Activated CD8-positive, alpha-beta memory T cell treated with anti-CD3 and anti-CD28 coated beads, Interleukin-2, amount 50 U/mL, for 4 hours (primary cell): ENCODE measurements at regions not wholly inside any gene's neighbourhood (a gene's known extent, or its start where the extent isn't known, plus 50 kb on each side); places are given as distances from the start of the nearest gene placed in this dataset.
"Not testable (repeated sequence)": the region's sequence is repeated elsewhere in the genome, so short reads cannot be mapped to it uniquely, and the experiment has no call there.

ENCODE experiments used
- DNase-seq: peaks from one replicate; pipeline ENCODE4 v3.0.0-alpha.2; 2020

DNA sequence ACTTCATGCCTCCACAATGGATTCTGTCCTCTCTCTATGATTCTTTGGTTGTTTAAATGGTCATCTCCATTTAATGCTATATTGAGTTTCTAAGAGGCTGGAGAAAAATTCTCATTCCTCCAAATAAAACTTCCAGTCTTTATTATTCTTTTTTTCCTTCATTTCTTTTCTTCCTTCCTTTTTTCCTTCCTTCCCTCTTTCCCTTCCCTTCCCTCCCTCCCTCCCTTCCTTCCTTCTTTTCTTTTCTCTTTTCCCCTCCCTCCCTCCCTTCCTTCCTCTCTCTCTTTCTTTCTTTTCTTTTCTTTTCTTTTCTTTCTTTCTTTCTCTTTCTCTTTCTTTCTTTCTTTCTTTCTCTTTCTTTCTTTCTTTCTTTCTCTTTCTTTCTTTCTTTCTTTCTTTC, 386.1 kb upstream of the PROX1 start:
- not testable (repeated sequence) for DNase-seq

DNA sequence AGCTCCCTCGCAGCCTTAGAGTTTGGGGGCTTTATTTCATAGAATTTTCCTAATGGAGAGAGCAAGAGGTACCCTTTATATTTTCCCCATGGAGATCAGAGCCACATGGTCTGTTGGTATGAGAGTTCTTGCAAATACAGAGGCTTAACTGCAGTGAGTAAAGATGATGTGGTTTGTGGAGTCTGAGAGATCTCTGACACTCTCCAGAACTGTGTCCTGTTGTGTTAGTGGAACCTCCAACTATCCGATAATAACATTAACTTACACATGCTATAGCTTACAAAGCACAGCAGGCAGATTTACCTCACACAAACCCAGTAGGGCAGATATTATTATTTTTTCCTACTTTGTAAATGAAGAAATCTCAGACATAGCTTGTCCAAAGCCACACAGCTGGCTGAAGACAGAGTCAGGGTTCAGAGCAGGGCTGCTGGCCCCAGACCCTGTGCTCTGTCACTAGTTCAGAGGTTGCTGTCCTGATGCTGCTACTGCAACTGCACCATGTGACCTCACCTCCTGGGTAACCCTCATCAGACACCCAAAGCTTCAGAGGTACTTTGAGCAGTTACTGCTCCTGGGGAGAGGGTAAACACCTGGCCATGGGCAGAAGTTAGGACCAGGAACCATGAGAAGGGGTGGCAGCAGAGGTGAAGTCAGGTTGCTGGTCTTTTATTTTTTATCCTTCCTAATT, 384.8 kb upstream of the PROX1 start:
- no peak for DNase-seq

DNA sequence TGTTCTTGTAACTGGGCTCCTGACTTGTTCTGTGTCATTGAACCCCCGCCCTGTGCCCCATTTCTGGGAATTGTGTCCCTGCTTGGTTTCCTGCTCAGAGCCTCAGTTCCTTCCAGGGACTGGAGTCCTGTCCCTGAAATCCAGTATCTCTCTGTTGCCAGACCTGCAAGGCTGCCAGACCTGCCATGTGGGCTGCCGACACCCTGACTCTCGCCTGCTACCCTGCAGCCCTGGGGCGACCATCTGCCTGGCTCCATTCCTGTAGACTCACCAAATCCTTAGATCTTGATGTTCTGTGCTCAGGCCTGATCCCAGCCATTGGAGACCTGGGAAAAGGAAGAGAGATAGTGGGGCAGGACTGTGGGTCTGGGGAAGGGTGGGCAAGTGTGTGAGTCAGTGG, 383.3 kb upstream of the PROX1 start:
- no peak for DNase-seq

DNA sequence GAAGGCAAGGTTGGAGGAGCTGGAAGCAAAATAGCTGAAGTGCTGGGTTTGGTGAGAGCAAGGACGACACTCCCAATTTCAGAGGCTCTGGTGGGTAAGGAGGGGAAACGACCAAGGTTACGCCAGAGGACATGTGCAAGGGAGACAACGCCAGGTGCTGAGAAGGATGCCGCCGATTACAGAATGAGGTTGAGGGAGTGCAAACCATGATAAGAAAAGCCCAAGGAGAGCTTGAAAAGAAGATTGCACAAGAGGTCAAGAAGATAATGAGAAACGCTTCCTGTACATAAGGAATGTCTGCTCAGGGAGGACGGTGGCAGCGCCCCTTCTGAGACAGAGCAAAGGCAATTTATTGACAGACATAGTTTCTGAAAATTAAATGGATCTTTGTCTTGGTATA, 382.0 kb upstream of the PROX1 start:
- DNase-seq = no peak

DNA sequence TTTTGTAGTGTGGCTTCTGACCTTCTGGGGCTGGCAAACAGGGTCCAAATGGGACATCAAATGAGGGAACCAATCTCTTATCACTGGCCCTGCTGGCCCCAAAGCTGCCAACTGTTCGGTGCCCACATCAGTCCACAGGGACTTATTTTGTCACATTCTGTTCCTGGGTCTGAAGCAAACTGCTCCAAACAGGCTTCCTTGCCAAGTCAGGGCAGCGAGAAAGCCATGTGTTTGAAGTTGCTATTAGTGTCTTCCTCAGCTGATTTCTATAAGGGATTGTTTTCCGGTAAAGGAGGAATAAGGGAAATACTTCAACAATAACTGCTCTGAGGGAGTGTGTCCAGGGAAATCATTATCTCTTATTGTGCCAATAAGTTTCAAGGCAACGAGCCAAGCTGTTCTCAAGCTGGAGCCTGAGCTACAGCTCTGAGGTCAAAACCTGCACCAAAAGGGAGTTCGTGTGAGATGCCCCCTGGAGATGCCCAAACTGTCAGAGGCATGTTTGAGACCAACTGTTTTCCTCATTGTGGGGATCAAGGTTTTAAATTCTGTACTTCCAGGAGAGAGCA, 381.4 kb upstream of the PROX1 start:
- DNase-seq = no peak

DNA sequence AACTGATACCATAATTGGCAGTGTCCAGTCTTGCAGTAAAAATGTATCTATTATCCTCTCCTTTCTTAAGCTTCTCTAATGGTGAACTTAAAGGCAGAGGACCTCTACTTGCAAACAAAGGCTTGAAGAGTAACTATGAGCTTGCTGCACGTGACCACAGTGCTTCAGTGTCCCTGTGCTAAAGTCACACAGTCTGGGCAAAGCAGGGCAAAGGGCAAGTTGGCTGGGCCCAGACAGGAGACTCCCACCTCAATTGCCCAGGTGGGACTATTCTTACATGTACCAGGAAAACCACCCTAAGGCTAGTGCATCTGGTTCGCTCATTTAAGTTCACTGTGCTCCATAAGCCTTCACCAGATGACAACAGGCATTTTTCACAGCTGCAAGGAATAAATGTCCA, 374.2 kb upstream of the PROX1 start:
- no peak for DNase-seq

DNA sequence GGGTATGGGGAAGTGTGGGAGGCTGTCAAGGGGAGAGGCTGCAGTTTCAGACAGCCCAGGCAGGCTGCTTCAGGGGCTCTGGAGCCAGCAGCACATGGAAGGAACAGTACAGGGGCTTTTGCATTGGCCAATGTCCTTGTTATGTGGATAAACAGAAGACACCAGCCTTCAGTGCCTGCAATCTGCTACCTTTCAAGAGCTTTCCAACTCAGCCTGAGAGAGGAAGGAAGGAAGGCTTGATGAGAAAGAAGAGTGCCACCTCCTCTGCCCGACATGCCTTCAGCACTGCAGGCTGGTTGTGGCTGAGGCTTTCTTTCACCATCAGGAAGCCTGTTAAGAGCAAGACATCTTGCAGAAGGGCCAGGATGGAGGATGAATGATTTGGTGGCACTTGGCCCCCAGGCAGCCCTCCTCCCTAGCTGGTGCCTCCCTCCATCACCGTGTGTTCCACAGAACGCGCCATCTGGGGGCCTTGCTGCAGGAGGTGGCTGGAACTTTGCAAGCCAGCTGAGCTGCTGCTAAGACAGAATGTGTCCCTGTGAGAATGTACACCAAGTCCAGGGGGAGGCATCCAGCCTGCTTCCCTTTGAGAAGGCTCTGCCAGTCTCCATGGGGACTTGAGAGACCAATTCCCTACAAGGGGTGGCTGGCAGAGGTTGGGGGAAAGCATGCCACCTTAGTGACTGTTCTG, 372.4 kb upstream of the PROX1 start:
- DNase-seq = no peak

DNA sequence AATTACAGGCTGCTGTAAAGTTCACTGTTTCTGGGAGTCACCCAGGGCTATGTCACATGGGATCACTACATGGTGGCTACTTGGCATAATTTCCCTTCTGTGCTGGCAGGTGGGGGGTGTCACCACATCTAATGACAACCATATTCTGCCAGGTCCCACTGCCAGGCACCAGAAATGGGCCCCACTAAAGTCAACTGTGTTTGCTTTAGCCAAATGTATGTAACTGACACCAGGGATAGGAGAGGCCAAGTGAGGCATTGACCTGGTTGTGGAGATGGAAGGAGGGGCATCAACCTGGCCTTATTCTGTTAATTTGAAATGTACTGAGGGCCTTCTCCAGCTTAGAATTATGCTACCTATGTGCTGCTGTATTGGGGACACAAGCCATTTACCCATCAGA, 370.6 kb upstream of the PROX1 start:
- DNase-seq = no peak

DNA sequence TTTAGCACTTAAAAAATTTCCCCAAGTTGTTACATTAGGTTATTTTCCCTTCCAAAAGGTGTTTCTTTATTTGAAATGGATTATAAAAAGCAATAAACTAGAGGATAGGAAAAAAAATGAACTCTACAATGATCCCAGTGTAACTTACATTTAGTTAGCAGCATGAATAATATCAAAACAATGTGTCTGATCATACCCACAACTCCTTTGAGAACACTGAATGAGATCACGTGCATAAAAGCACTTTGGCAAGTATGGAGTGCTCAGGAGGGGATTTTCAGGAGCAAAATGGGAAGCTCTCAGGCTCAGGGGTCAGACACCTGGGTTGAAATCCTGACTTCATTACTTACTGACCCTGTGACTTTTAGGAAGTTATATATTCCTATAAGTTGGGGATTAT, 369.7 kb upstream of the PROX1 start:
- no peak for DNase-seq

DNA sequence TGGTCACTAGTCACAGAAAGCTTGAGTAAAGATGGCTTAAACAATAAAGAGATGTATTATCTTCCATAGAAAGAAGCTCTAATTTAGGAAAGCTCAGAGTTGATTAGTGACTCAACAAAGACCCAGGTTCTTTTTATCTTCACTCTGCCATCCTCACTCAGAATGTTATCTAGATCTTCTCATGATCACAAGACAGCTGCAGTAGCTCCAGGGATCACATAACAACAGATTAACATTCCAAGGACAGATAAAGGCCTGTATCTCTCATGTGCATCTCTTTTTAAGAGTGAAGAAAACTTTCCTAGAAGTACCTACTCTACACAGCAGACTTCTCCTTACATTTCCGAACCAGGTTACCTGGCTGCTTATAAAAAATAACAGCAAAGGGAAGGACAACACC, 368.7 kb upstream of the PROX1 start:
- DNase-seq = no peak

DNA sequence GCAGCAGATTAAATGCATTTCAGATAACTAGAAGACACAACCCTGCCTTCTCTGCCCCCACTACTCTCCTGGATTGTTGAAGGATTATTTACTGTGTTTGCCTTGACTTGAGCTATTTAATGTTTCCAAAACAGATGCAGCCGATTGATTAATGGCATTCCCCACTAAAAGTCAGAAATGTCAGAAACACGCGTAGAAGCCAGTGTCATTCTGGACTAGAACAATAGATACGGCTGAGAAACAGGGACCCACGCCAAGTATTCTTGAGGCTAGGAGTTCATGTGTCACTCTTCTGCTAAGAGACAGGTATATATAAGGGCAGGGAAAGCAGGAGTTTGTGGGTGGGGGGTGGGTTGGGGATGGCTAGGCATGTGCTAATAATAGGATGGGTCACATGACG, 366.7 kb upstream of the PROX1 start:
- DNase-seq = no peak

DNA sequence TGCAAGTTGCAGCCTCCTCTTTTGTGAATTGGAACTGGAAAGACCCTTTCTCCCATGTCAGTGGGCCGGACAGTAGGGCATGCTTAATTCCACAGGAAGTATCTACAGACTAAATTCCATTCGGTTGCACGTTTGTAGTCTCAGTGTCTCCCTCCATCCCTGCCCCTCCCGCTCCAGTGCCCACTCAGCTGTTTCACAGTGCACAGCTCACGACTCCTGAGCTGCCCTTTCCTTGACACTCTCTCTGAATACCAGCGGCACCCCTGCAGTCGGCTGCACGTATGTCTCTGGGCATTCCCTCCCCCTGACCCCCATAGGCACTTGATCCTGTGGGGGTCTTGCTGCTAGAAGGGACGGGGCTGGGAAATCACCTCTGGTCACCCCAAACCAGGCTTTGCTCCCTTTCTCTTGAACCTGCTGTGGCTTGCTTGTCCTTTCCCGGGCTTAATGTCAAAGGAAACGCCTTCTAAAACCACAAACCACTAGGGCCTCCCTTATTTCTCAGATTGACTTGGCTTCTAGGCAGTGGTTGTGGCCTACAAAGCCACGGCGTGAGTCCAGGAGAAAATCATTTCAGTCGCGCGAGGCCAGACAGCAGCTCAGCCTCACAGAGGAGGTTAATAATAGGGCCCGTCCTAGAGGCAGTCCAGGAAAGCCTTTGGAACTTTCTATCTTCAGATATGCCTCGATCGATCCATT, 365.3 kb upstream of the PROX1 start:
- no peak for DNase-seq

DNA sequence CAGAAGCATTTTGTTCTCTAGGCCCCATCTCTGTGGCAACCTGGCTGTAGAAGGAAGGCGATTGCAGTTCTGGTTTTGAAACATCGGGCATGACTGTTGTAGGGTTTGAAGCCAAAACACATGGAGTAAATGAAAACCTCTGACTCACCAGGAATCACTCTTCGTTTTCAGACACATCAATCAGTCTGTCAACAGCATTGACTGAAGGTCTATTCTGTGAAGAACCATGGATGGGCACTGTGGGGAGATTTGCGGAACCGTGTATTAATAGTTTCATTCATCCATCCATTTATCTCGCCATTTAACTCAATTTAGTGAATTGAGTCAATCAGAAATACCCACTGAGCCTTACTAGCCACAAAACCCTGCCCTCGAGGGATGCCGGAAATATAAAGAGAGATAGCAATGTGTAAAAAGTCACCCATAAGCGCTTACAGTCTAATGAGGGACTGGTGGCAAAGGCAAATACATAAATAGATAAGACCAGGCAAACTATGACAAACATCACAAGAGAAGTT, 364.6 kb upstream of the PROX1 start:
- no peak for DNase-seq

DNA sequence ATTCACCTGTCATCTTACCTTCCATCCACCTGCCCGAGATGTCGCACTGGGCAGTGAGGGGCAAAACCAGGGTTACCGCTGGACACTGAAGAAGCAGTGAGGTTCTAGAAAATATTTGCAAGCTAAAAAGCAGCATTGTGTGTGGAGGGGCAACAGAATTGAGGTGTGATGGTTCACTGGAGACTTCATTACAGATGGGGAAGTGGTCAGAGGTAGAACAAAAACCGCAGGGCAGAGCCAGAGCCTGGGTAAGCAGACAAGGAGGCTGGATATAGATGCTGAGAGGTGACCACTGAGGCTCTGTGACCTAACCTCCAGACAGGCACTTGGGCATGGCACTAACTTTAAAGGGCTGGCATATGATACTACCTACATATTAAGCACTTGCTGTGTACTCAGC, 363.9 kb upstream of the PROX1 start:
- DNase-seq = no peak

DNA sequence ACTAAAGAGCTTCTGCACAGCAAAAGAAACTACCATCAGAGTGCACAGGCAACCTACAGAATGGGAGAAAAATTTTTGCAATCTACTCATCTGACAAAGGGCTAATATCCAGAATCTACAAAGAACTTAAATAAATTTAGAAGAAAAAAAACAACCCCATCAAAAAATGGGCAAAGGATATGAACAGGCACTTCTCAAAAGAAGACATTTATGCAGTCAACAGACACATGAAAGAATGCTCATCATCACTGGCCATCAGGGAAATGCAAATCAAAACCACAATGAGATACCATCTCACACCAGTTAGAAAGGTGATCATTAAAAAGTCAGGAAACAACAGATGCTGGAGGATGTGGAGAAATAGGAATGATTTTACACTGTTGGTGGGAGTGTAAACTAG, 351.0 kb upstream of the PROX1 start:
- not testable (repeated sequence) for DNase-seq

DNA sequence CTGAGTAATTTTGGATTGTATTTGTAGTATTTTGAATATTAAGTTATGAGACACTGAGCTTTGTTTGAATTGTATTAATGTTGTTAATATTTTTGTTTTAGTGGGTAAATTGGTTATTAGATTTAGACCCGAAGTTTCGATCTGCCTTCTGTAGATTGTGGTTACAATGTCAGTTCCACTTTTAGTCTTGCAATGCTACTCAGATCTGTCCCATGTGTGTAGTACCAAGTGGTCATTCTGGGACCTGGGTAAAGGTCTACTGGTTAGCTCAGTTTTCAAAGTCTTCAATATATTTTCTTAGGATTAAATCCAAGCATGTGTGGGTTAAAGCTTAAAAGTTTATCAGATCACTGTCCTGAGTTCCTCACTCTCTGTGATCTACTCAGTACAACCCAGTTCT, 346.5 kb upstream of the PROX1 start:
- DNase-seq = no peak

DNA sequence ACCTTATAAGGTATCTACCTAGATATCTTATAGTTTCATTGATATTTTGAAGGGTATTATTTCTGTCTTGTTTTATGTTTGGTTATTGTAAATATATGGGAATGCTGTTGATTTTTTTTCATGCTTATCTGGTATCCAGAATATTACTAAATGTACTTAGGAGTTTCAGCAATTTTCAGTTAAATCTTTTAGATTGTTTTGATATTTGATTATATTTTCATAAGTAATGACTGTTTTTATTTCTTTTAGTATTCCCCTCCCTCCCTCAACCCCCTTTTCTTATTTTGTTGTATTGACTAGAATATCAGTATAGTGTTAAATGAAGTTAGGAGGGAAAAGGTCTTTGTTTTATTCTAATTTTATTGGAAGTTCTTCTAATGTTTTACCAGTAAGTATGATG, 344.4 kb upstream of the PROX1 start:
- DNase-seq = no peak

DNA sequence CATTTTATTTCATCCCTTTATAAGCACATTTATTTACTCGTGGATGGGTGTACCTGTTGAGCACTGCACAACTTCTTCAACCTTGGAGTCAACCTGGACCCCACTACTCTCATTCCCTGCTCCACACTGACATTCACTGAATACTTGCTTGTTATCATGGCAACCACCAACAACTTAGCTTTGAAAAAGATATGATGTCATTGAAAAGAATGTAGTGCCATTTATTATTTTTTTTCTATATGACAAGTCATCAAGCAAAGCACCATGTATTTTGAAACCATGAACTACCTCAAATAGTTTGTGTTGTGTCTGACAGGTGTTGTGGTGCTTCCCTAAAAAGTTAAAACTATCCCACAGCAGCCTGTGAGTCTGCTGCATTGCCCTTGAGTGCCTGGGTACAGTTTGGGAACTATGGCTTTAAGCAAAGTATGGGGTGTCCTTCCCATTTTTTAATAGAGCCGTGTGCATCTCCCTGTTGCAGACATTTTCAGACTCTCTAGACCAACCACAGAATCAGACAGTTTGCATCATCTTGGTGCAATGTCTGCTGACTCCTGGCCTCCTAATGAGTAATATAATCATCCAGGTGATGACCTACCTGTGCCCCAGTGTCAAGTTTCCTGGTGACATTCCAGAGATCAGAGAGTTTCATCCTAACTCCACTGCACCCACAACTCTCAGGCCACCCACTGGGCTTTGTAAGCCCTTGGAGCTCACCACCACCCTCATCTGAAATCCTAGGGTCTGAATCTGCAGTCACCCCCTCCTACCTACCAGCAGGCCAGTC, 339.7 kb upstream of the PROX1 start:
- no peak for DNase-seq

DNA sequence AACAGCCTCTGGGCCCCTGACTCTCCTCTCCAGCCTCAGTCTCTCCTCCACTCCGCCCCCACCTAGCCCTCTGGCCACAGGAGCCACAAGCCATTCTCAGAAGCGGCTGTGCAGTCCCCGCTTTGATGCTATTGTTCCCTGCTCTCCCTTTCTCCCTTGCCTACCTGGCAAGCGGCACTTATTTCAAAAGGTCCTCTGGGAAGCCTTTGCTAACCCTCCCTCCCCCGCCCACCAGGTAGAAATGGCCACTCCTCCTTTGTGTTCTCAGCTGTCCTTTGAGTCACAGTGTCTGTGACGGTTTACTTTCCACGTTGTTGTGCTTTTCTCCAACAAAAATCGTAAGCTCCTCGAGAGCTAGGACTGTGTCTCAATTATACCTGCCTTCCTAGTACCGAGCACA, 338.4 kb upstream of the PROX1 start:
- DNase-seq = no peak

DNA sequence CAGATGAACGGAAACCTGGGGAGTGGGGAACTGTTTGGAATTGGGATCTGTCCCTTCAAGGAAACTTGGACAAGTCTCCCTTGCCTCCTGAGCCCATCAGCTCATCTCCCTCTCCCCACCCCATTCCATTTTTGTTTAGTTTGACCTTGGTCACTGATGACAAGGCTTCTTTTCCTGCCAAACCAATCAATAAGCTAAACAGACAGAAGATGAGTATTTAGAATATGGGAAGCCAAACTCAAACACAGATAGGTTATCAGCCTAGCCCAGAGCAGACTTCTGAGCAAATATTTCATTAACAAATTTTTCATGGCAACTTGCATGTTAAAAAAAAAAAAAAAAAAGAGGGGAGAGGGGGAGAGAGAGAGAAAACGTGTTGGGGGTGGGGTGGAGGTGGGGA, 337.2 kb upstream of the PROX1 start:
- DNase-seq = no peak

DNA sequence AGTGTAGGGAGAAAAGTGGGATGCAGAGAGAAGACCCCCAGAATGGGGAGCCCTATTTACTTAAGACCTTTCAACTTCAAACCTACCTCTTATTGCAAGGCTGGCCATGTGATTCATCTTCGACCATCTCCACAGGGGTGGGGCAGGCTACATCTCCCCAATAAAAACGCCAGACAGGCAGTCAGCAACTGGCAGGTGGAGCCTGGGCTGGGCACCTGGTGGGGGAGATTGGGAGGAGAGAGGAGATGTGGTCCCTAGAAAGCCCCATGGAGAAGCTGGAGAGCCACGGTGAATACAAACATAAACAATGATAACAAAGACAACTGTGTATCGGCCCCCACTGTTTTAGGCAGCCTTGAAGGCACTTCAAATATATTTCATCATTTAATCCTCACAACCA, 336.7 kb upstream of the PROX1 start:
- no peak for DNase-seq

DNA sequence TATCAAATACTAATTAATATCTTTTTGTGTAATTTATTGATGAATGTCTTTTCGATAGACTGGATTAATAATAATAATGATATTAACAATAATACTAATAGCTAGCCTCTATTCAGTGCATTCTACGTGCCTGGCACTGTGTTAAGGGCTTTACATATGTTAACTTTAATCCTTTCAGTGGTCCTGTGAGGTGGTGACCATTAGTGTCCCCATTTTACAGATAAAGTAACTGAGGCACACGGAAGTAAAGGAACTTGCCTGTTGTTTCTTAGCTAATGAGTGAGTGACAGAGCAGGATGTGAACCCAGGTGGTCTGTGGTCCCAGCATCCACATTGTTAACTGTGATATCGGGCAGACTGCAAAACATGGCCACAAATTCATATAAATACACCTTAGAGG, 335.7 kb upstream of the PROX1 start:
- DNase-seq = no peak

DNA sequence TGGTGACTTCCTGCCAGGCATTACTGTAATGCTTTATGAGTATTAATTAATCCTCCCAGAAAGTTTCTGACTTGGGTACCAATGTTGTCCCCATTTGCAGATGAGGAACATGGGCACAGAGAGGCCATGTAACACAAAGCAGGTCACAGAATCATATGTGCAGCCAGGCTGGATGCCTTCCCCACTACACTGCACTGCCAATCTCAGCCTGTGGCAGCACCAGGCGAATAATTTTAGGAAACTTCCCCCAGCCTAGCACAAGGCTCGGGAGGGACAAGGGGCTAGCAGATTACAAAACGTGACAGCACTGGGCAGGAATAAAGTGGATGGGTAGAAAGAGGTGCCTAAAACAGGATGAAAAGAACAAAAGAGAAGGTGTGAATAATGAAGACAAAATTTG, 331.7 kb upstream of the PROX1 start:
- no peak for DNase-seq
